ENCODE measurements at regions not wholly inside any gene's neighbourhood (a gene's known extent, or its start where the extent isn't known, plus 50 kb on each side); places are given as distances from the start of the nearest gene placed in this dataset.

- no peaks in the 10 kb centered on the region for H3K36me3 Mint-ChIP-seq (ENCODE audit: low read depth, unreplicated experiment)
- no peak overlapping the region for H3K4me3 Mint-ChIP-seq (ENCODE audit: unreplicated experiment)
- no peak overlapping the region for H3K27ac Mint-ChIP-seq (ENCODE audit: unreplicated experiment)
- no peak for DNase-seq (ENCODE audit: low spot score)
- no peak for TF ChIP-seq CTCF (IDR thresholded peaks at IDR 0.05; ENCODE audit: unreplicated experiment)
- no peaks in the 10 kb centered on the region for H3K9me3 Mint-ChIP-seq (ENCODE audit: unreplicated experiment)
- no peaks in the 10 kb centered on the region for H3K27me3 Mint-ChIP-seq (ENCODE audit: unreplicated experiment)
- no peaks in the 10 kb centered on the region for H3K4me1 Mint-ChIP-seq (ENCODE audit: unreplicated experiment)
Observed at GRCh38 chr2:2826209-2826551, 495.1 kb upstream of the MYT1L start.

GRCh38 chr2:2825516-2826208 lies 494.6 kb upstream of the MYT1L start:
- no peak for DNase-seq (ENCODE audit: low spot score)
- H3K9me3 Mint-ChIP-seq (ENCODE audit: unreplicated experiment), result no peaks in the 10 kb centered on the region
- no peak overlapping the region for H3K27ac Mint-ChIP-seq (ENCODE audit: unreplicated experiment)
- no peaks in the 10 kb centered on the region for H3K4me1 Mint-ChIP-seq (ENCODE audit: unreplicated experiment)
- no peak overlapping the region for H3K4me3 Mint-ChIP-seq (ENCODE audit: unreplicated experiment)
- no peaks in the 10 kb centered on the region for H3K27me3 Mint-ChIP-seq (ENCODE audit: unreplicated experiment)
- no peak for TF ChIP-seq CTCF (IDR thresholded peaks at IDR 0.05; ENCODE audit: unreplicated experiment)
- H3K36me3 Mint-ChIP-seq (ENCODE audit: low read depth, unreplicated experiment), result no peaks in the 10 kb centered on the region

GRCh38 chr2:2825062-2825461 lies 494.0 kb upstream of the MYT1L start:
- no peak for TF ChIP-seq CTCF (IDR thresholded peaks at IDR 0.05; ENCODE audit: unreplicated experiment)
- Mint-ChIP-seq H3K36me3 (ENCODE audit: low read depth, unreplicated experiment) (no peaks in the 10 kb centered on the region), H3K27ac (ENCODE audit: unreplicated experiment) (no peak overlapping the region), H3K27me3 (ENCODE audit: unreplicated experiment) (no peaks in the 10 kb centered on the region), H3K4me3 (ENCODE audit: unreplicated experiment) (no peak overlapping the region), H3K4me1 (ENCODE audit: unreplicated experiment) (no peaks in the 10 kb centered on the region), H3K9me3 (ENCODE audit: unreplicated experiment) (no peaks in the 10 kb centered on the region)
- no peak for DNase-seq (ENCODE audit: low spot score)

- no peaks in the 10 kb centered on the region for H3K9me3 Mint-ChIP-seq (ENCODE audit: unreplicated experiment)
- no peak overlapping the region for H3K4me3 Mint-ChIP-seq (ENCODE audit: unreplicated experiment)
- H3K36me3 Mint-ChIP-seq (ENCODE audit: low read depth, unreplicated experiment), result no peaks in the 10 kb centered on the region
- H3K27me3 Mint-ChIP-seq (ENCODE audit: unreplicated experiment), result no peaks in the 10 kb centered on the region
- DNase-seq (ENCODE audit: low spot score), result no peak
- TF ChIP-seq CTCF (IDR thresholded peaks at IDR 0.05; ENCODE audit: unreplicated experiment), result no peak
- H3K27ac Mint-ChIP-seq (ENCODE audit: unreplicated experiment), result no peak overlapping the region
- no peaks in the 10 kb centered on the region for H3K4me1 Mint-ChIP-seq (ENCODE audit: unreplicated experiment)
Observed at GRCh38 chr2:2824588-2824987, 493.5 kb upstream of the MYT1L start.

GRCh38 chr2:2823061-2823753 lies 492.1 kb upstream of the MYT1L start:
- no peak for DNase-seq (ENCODE audit: low spot score)
- no peaks in the 10 kb centered on the region for H3K4me1 Mint-ChIP-seq (ENCODE audit: unreplicated experiment)
- no peaks in the 10 kb centered on the region for H3K36me3 Mint-ChIP-seq (ENCODE audit: low read depth, unreplicated experiment)
- H3K27me3 Mint-ChIP-seq (ENCODE audit: unreplicated experiment), result no peaks in the 10 kb centered on the region
- no peak for TF ChIP-seq CTCF (IDR thresholded peaks at IDR 0.05; ENCODE audit: unreplicated experiment)
- H3K9me3 Mint-ChIP-seq (ENCODE audit: unreplicated experiment), result no peaks in the 10 kb centered on the region
- H3K27ac Mint-ChIP-seq (ENCODE audit: unreplicated experiment), result no peak overlapping the region
- no peak overlapping the region for H3K4me3 Mint-ChIP-seq (ENCODE audit: unreplicated experiment)

Measured in endothelial cell (in vitro differentiated cells).